HT1080 (cell line): ENCODE measurements at regions not wholly inside any gene's neighbourhood (a gene's known extent, or its start where the extent isn't known, plus 50 kb on each side); places are given as distances from the start of the nearest gene placed in this dataset.
"Not testable (repeated sequence)": the region's sequence is repeated elsewhere in the genome, so short reads cannot be mapped to it uniquely, and the experiment has no call there.

Experiments used
- DNase-seq: peaks from one replicate; pipeline ENCODE4 v3.0.0-alpha.2; 2015; ENCODE audit warnings: low read depth

GRCh38 chr16:87190288-87191230 lies 126.6 kb downstream of the C16orf95 start:
- no peak for DNase-seq

DNA sequence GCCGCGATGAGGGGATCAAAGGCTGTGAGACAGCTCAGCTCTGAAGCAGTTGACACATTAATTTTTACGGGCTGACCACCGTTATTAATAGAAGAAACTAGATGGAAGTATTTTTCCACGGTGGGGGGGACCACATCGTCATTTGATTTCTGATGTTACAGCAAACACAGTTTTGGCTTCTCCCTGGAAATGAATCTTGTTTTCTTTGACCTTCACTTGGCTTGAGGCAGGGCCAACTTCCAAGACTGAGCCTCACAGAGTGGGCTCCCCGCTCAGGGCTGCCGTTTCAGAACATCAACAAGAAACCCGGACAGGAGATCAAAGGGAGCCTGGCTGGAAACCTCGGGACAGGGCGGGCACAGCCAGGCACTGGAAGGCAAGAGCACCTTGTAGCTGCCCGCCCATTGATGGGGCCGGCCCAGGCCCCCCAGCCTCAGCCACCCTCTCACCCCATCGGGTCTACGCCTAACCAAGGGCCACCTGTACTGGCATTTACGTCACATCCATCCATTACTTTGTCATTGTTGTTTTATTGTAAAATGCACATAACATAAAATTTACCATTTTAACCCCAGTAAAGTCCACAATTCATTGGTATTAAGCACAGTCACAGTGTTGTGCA lies 124.6 kb downstream of the C16orf95 start:
- no peak for DNase-seq

- no peak for DNase-seq
These were observed 123.0 kb downstream of the C16orf95 start for GRCh38 chr16:87194172-87194571.

GRCh38 chr16:87195161-87195560 lies 122.0 kb downstream of the C16orf95 start:
- no peak for DNase-seq

- DNase-seq, result no peak
These were observed 121.0 kb downstream of the C16orf95 start for GRCh38 chr16:87196231-87196630.

DNA sequence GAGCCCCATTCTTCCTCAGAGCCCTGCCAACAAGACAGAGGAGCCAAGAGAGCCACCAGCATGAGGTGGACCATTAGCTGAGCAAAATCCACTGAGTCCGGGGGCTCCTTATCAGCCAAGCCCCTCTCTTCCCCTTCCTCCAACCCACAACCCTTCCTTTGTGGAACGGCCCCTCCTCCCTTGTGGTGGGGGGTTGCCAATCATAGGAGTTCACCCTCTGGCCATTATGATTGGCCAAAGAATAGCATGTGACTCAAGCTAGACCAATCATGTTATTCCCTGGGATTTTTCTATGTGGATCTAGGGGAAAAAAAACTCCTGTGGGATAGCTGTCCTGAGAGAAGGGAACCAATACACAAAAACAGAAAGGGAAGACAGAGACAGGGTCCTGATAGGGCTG lies 120.5 kb downstream of the C16orf95 start:
- no peak for DNase-seq

- DNase-seq, result no peak
These were observed 118.8 kb downstream of the C16orf95 start for GRCh38 chr16:87198328-87198832.

DNA sequence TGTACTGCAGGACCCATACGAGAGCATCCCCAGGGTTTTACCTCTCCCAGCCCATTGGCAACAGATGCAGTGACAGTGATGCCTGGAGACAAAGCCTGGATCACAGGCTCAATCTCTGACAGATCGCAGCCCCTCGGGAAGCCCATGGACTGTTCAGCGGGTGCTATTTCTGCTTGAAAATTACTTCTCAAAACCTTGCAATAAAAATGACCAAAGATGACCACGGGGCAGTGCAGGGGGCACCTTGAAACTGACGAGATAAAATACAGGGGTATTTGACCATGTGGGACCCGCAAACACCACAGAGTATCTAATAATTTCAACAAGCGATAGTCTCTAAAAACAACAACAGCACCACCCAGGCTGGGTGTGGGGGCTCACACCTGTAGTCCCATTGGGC lies 118.3 kb downstream of the C16orf95 start:
- DNase-seq, result no peak

GRCh38 chr16:87199379-87199778 lies 117.8 kb downstream of the C16orf95 start:
- DNase-seq, result no peak

DNA sequence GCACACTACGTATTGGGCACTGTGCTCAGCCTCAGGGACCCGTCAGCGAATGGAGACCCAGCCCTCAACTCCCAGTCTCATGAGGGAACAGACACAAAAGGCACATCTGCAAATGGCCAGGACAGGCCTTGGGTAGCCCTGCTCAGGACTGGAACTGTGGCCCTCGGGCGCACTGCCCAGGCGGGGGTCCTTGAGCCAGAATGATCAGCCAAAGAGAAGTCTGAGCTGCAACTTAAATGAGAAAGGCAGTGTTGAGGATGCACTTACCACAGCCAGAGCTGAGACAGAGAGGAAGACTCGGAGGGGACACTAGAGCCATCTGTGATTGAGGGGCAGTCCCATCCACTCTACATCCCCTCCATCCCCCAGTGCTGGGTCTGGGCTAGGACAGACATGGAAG lies 117.3 kb downstream of the C16orf95 start:
- no peak for DNase-seq

DNA sequence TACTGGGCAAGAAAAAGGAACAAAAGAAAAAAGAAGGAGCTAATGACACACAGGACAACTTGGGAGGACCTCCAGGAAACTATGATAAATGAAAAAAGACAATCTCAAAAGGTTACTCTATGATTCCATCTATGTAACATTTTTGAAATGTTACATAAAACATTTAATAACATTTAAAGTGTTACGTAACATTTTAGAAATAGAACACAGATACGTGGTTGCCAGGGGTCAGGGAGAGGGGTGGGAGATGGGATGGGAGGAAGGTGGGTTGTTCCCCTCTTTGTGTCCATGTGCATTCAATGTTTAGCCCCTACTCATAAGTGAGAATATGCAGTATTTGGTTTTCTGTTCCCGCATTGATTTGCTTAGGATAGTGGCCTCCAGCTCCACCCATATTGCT lies 116.6 kb downstream of the C16orf95 start:
- no peak for DNase-seq

DNA sequence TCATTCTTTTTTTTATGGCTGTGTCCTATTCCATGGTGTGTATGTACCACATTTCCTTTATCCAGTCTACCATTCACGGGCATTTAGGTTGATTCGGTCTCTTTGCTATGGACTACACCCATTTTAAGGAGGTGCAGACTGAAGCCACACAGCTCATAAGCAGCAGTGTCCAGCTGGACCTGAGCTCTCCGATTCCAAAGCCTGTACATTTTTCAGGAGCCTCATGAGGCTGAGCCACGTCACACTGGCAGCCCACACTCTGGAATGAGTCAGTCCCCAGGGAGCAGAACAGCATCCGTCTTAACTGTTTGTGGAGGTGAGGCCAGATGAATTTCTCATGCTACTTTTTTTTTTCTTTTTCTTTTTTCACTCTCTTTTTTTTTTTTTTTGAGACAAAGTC lies 116.1 kb downstream of the C16orf95 start:
- peak; percentile 91 for DNase-seq

- DNase-seq, result no peak
These were observed 115.4 kb downstream of the C16orf95 start for GRCh38 chr16:87201790-87202189.

GRCh38 chr16:87202346-87202745 lies 114.8 kb downstream of the C16orf95 start:
- DNase-seq, result no peak

DNA sequence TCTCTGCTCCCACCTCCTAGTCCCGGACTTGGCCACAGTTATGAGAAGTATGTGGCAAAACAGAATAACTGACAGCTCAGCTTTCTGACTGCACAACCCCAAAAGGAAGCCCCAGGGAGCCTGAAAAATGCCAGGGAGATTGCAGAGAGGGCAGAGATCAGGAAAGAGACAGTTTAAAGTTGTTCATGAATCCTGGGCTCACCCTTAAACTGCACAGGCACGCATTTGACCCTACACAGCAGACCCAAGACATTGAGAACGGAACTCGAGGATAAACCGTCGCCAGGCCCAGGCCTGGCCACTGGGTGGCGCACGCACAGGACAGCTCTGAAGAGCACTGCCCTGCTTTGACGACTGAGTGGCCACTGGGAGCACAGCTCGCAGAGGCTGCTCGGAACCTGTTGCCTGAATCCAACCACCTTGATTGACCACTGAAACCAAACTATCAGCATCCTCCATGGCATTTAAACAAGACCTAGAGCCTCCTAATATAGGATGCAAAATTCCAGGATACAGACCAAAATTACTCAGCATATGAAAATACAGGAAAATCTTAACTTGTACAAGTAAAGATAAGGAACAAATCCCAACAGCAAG lies 114.0 kb downstream of the C16orf95 start:
- DNase-seq, result peak; percentile 51

GRCh38 chr16:87206646-87207451 lies 110.3 kb downstream of the C16orf95 start:
- peak; percentile 10 for DNase-seq

- no peak for DNase-seq
These were observed 109.7 kb downstream of the C16orf95 start for GRCh38 chr16:87207509-87207908.

GRCh38 chr16:87207965-87208364 lies 109.2 kb downstream of the C16orf95 start:
- no peak for DNase-seq

GRCh38 chr16:87208968-87209367 lies 108.2 kb downstream of the C16orf95 start:
- not testable (repeated sequence) for DNase-seq

- DNase-seq, result no peak
These were observed 107.2 kb downstream of the C16orf95 start for GRCh38 chr16:87209808-87210512.

- DNase-seq, result no peak
These were observed 106.3 kb downstream of the C16orf95 start for GRCh38 chr16:87210894-87211293.
